Testis (tissue), 2 donors: ENCODE measurements at regions not wholly inside any gene's neighbourhood (a gene's known extent, or its start where the extent isn't known, plus 50 kb on each side); places are given as distances from the start of the nearest gene placed in this dataset.

ENCODE experiments used
- POLR2A ChIP-seq: fragments of 450-650 bp; IDR thresholded peaks from one replicate; pipeline ENCODE4 v1.6.1; 2017; ENCODE audit warnings: antibody characterized with exemption, mild to moderate bottlenecking, moderate library complexity
- TF ChIP-seq, protein P1 (sequence below), 3 experiments: fragments of 450-650 bp in 2 of 3; fragments of 200-600 bp in 1 of 3; sonication (generic) in 1 of 3; IDR thresholded peaks; one replicate each; pipeline ENCODE4 v1.5.1; 2016 to 2019; ENCODE audit warnings: antibody characterized with exemption in 3 of 3, mild to moderate bottlenecking in 2 of 3, moderate library complexity in 1 of 3

DNA sequence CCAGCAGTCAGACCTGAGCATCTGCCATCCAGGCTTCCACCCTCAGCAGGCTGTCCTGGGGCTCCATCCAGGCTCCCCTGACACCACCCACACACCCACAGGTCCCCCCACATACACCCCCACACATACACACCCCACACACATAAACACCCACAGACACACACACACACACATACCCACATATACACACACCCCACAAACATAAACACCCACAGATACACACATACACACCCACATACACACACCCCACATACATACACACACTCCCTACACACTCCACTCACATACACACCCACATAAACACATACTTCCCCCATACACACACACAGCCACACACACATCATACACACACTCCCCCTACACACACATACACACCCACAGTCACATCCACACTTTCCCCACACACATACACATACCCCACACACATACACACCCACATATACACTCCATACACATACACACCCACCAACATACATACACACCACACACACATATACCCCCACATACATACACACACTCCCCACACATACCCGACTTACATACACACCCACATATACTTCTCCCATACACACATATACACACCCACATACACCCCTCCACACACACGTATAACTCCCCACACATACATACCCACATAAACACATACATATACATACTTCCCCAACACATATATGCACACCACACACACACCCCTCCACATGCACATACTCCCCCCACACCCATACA, 183.3 kb upstream of the ETAA1 start:
- TF ChIP-seq POLR2A: no peak
- TF ChIP-seq, protein P1, sequence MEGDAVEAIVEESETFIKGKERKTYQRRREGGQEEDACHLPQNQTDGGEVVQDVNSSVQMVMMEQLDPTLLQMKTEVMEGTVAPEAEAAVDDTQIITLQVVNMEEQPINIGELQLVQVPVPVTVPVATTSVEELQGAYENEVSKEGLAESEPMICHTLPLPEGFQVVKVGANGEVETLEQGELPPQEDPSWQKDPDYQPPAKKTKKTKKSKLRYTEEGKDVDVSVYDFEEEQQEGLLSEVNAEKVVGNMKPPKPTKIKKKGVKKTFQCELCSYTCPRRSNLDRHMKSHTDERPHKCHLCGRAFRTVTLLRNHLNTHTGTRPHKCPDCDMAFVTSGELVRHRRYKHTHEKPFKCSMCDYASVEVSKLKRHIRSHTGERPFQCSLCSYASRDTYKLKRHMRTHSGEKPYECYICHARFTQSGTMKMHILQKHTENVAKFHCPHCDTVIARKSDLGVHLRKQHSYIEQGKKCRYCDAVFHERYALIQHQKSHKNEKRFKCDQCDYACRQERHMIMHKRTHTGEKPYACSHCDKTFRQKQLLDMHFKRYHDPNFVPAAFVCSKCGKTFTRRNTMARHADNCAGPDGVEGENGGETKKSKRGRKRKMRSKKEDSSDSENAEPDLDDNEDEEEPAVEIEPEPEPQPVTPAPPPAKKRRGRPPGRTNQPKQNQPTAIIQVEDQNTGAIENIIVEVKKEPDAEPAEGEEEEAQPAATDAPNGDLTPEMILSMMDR (IDR thresholded peaks at IDR 0.05): no peak
